ENCODE measurements at regions not wholly inside any gene's neighbourhood (a gene's known extent, or its start where the extent isn't known, plus 50 kb on each side); places are given as distances from the start of the nearest gene placed in this dataset.

DNA sequence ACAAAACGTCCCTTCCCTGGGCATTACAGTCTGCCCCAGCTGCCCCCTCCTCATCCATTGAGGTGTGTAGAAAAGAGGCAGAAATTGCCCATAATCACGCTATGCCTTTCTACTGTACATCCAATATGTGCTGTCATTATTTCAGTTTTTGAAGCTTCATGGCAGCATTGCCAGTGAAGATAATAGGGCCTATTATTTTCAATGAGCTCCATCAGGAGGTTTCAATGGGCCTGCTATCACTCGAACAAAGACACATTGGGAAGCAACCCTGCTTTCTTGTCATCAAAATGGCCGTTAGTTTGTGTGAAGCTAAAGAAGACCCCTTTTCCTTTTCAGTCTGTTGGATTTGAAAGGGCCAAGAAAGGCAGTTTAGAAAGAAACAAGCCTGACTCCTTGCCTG lies 653.8 kb downstream of the NOVA1 start:
- DNase-seq, result no peak

DNA sequence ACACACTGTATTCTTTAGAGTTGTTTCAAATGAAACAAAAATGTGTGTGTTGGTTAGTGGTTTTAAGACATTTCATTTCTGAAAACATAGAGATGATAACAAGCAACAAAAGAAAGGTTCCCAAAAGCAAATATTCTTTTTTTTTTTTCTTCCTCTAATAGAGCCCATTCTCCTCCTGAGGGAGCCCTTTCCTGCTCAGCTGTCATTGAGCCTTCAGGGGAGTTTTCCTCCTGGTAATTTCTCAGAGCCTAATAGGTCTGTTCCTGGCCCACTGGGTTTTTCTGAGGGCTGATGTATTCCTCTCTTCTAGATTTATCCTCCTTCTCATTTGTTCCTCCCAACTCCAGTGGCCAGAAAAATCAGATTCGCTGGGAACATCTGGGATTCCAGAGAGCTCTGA lies 654.5 kb downstream of the NOVA1 start:
- no peak for DNase-seq

DNA sequence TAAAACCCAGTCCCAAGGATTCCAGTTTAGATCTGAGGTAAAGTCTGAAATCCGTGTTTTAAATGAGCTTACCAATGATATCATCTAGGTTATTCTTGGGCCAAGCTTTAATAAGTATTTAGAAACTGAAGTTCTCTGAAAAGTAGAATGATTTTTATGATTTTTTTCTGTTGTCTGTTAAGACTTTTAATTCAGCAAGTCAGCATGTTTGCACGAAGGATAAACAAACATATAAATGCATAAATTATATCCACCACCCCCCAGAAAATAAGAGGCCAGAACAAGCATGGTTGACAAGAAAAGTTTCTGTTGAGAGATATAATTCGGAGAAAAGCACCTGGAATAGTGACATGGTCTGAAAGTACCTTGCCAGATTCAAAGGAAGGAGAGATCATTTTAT lies 655.7 kb downstream of the NOVA1 start:
- DNase-seq, result no peak

DNA sequence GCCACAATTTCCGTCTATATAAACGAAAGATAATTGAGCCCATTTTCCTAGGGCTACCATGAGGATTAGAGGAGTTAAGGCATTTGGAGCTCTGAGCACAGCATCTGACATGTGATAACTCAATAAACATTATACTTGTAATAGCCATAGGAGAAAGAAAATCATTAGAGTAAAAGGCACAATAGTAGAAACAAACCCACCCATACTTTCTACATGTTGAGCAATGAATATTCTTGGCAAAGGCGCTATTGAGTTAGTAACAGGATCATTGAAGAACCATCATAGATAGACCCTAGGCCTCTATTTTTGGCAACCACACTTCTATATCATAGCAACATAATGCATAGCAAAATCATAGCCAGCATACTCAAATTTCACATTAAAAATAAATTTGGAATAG lies 664.1 kb downstream of the NOVA1 start:
- no peak for DNase-seq

DNA sequence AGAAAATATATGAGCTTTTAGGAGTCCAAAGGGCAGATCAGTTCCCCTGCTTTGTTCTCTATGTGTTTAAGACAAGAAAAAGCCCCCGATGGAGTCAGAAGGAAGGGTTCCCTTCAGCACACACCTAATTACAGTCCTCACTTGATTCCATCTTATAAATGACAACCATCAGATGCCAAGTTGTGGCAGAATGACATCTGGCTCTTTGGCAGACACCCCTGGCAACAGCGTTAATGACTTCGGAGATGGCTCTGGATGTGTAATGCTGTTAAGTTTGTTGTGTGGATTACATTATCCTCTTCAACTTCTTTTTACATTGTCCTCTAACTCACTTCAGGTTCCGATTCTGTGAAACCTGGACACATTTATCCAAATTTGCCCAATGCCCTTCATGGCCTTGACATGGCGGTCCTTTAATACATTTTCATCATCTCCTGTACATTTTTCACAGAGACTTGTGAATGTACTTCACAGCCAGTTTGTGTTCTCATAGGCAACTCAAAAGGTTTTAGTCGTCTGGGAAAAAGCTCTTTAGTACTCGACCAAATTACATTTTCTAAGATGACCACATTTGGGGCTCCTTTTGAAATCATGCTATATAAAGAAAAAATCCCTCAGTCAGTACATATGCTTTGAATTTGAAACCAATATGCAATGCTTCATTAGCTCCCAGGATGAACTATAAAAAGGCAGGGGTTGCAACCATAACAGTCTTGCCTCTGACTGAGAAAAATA lies 667.8 kb downstream of the NOVA1 start:
- DNase-seq, result no peak

DNA sequence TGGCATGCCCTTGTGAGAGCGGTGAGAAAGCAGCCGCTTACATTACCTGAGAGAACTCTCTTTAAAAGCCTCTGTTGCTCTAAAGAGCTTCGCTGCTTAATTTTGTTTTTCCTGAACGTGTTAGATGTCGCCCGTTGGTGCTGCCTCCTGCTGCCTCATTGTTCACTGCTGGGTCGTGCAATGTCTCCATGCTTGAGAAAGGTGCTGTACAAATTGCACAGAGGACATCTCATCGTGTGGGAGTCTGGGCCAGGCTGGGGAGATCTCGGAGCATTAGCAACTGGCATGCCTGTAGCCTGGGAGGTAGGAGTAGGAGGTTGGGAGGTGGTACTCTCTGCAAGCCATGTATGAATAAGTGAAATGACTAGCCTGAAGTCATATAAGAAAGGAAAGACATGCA lies 686.0 kb downstream of the NOVA1 start:
- no peak for DNase-seq

DNA sequence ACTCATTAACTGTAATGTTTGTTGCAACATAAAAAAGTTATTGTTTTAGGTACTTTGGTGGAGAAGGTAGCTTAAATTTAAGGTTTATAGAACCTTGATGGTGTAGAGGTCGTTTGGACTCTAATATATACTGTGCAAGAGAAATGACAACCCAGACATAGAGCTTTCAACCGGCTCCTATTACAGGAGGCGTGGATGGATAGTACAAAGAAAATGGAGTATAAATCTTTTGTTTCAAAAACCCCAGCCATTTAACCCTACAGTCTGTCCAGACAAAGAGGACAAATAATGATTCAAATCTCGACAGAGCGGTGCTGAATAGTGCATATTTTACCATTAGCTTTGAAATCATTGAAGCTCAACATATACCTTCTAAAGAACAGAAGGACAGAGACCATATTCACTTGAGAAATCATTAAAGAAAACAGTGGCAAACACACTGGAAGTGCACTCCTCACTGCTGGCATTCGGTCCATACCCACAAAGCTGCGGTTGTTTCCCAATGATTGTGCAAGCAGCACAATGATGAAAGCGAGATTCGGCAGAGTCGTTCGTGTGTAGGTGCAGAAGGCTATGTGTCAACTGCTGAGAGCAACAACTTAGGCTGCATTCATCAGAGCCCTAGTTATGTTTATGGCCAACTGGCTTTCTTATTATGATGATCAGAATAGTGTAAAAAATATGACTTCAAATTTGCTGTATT lies 688.6 kb downstream of the NOVA1 start:
- no peak for DNase-seq

DNA sequence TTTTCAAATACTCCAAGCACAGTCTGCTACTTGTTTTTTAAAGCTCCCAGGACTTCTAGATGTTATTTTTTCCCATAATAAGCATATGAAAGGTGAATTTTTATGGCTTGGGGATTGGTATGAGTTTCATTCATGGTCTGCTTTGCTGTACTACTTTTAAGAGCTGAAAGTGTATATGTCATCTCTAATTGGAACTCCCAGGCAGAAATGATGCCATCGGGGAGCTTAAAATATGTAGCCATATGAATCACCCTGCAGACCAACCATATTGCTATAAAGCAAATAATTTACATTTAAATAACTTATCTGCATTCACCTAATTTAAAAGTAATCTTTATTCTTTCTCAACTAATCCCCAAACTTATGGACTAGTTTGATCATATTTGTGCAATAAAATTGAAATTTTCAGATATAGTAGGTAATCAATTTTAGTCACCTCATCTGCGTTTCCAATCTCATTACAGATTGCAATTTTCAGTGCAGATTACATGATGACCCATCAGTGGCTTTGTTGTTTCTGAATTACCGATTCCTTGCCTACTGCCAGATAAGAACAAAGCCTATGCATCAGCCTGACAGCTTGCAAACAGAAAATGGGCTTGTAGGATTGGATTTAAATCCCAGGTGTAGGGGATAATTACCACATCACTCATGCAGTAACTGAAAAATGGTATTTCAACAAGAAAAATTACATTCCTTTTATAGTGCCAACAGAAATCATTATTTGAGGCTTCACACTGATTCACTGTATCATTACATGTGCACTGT lies 689.4 kb downstream of the NOVA1 start:
- DNase-seq, result no peak

DNA sequence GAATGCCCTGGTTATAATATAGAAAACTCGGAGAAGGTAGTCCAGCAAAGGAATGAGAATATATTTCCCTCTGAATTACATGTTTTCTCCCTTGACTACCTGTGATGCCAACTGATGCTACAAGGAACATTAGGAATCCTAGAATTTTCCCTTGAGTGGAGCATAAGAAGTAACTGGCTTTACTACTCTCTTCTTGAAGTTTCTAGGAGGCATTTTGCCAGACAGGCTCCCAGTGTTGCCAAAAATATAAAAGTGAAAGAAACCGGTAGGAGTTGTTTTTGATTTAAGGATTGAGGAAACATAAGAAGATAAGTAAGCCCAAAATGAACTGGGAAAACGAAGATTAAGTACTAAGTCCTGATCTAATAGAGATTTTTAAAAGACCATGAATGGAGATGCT lies 693.4 kb downstream of the NOVA1 start:
- no peak for DNase-seq

DNA sequence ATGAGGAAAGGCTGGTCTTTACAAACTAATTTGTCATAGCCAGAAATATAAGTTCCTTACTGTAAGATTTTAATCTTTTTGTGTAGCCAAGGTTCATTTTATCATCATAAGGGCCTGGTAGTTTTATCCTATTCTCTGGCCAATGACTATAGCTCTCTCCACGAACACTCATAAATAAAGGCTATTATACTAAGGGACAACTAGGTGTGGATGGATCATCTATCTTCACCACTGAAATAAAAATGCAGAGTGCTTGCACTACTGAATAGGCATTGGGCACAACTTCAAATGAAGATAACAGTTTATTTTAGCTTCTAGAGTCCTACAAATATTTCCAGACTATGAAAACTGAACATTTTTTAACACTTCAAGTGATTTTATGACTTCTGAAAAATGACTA lies 698.6 kb downstream of the NOVA1 start:
- no peak for DNase-seq

DNA sequence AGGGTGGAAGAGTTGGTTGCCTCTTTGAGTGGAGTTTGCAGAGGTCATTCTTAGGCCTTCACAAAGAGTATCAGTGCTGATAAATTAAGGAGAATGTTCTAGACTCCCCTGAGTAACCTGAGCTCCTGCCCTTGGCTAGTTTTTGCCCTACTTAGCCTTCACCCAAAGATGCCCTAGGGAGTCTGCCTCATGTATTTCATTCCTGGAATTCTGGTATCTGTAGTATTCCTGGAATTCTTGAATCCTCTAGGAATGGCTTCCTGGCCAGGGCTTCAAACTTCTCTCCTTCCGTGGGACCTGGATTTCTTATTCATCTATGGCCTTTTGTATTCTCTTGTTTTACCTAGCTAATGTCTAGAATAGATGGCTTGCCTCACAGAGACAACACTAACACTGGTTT lies 701.1 kb downstream of the NOVA1 start:
- DNase-seq, result no peak

DNA sequence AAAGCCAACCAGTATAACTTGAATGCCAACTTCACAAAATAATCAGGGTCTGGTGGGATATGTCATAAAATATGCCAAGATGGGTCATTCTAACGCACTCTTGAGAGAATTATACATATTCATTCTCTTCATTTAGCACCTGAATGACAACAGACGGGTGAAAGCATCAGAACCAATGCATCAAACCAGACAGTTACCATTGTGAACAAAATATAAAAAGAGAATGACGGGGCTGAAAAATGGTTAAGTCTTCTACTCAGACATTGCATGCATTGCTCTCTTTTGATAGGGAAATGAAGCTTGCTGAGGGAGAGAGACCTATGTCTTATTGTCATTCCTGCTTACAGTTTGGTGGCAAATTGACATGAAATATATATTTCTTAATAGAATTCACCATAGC lies 702.1 kb downstream of the NOVA1 start:
- DNase-seq, result no peak

DNA sequence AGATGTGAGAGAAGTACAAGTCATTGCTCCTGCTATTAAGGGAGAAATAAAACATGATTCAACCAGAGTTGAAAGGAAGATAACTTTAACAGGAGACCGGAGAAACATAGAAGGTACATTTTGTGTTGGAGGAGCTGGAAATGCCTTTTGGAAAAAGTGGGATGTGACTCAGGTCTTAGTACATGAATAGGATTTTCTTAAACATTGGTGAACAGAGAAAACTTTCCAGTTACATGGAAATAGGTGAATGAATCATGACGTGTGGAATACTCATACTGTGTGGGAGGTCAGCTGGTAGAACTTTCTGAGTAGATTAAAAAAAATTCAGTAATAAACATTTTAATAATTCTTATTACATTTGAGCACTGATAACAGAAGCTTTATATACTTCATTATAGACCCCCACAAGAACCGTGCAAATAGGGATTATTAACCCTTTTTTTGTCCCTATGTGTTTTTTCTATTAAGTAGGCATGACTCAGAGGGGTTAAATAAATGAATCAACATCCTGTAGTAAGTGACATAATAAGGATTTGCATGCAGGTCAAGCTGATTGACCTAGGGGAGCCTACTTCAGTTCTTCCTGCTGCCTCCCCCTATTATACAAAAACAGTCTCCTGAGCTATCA lies 710.5 kb downstream of the NOVA1 start:
- DNase-seq, result no peak

DNA sequence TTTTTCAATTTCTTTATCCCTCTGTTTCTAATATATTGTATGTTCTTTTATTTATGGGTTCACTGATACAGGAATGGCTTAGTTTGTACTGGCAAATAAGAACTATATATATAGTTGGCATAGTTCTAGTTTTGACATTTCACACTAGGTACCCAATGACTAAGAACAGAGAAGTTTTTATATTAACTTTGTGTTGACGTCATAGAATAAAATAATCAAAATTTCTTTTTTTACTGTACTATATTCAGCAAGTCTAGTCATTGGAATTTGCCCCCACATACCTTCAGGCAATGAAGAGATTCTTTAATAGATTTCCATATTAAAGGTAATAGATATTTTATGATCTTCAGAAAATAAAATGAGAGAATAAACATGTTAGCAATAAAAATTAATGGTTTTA lies 713.2 kb downstream of the NOVA1 start:
- no peak for DNase-seq

DNA sequence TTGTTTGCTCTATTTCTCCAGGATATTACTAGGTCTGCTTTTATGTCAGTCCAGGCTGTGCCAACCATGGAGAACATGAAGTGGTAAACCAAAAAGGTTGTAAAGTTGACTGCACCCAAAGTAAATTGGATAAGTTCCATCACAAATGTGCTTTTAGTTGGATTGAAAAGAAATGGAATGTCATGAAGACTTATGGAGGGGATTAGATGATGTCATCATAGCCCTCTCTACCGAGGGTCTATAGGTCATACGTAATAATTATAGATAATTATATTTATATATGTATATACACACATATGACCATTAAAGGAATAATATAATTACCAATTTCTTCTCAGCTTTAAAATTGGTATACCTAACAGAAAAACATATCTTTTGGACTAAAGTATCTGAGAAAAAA lies 714.9 kb downstream of the NOVA1 start:
- DNase-seq, result no peak

DNA sequence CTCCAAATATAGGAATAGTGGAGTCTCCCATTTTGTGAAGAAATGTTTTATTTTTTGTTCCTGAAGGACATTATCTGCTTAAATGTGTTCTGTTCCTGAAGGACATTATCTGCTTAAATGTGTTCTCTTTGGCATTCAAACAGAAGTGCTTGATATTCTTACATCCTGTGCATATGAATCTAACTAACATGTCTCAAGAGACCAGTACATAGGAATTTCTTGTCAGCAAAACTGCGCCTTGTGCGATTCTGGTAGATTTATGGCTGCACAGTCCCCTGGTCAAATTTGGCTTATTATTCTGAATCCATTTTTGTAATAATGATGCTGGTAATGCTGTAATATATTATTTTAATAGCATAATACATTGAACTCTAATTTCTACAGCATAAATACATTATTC lies 722.4 kb downstream of the NOVA1 start:
- no peak for DNase-seq

DNA sequence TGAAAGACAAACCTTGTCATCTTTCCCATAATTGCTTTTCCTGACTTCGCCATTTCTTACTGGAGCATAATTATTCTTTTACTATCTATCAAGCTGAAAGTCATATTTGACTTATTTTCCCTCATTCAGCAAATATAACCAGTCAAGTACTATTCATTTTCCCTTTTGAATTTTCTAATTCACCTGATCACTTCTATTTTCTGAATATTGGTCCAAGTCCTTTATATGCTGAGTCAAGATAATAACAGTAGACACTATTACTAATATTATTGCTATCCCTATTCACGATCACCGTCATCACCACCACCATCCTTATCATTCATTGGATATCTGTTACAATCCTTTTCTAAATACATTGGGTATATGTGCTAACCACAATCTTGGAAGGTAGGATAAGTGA lies 728.0 kb downstream of the NOVA1 start:
- no peak for DNase-seq

DNA sequence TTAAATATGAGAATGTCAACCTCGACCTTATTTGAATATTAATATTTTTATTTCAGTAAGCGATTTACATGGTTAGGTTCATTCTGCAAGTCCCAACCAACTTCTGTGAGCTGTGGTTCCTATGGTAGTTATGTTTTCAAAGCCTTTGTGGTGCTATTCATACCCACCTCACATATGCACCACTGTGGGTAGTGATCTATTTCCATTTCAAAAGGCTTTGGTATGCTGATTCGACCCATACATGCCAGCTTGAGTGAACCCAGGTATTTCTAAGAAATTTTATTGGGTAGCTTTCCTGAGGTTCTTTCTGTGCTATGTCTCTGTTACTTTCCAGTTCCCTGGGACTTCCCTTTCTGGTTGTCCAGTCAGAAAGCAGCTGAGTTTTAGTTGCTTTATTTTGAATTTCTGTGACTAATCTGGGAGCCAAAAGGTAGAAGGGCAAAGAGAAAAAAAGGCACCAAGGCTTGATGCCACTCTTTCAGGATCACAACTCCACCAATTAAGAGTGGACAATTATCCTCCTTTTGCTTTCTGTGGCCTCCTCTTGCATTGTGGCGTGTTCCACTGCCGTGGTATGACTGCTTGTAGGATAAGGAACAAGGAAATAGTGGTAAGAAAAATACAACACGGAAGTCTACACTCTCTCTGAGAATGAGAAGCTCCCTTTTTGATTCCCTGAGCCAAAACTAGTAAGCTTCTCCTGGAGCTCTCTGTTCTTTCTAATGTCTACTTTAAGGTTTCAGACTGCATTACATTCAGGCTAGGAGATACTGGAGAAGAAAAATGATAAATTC lies 729.1 kb downstream of the NOVA1 start:
- DNase-seq, result no peak

DNA sequence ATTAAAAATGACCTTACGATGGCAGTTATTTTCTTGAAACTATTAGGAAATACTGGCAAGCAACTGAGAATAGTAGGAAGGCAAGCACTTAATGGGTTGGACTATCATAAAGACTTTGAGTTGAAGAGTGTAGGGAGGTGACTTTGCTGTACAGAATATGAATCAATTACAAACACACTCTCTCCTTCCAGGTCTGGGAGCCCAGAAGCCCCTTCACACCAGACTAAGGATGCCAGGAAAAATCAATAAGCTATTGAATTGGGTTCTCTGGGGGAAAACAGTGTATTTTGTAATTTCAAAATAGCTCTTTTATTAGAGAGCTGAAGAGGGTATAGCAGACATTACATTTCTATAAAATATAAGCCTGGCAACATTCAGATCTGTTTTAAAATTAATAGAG lies 736.4 kb downstream of the NOVA1 start:
- DNase-seq, result no peak

DNA sequence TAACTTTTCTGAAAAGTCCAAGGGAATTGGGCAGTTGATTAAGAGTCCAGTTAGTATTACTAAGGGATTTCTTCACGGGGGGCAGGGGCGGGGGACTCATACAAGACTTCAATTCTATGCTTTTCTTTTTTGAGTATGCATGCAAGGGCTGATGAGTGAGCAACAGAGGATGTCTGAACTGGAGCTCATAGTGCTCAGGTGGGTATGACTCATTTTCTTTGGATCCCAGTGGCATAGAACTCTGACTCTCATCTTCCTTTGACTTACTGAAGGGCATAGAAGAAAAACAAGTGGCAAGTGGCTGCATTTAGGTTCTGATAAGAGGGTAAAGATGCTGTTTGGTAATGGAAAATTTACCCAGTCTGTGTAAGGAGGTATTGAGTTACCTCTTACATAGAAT lies 749.2 kb downstream of the NOVA1 start:
- DNase-seq, result no peak

DNA sequence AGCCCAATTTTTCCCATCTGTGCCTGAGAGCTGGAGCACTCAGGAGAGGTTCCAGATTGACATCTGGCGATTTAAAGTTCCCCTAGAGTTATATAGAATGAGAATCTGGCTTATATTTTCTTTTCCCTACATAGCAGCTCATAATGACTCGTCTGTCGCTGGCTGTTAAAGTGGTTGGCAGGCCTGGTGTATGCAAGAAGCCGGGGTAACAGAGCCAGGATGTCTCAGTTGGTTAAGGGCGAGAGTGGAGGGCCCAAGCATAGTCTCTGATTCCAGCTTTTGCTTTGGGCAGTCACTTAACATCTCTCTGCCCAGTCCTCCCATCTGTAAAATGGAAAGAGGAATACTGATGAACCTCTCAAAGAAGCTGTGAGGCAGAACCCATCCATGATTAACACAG lies 751.6 kb downstream of the NOVA1 start:
- DNase-seq, result no peak

Data from NCI-H1417 treated with DMSO at 0.1 percent for 48 hours (cell line).